ACC112 (cell line): ENCODE measurements at regions not wholly inside any gene's neighbourhood (a gene's known extent, or its start where the extent isn't known, plus 50 kb on each side); places are given as distances from the start of the nearest gene placed in this dataset.

Source experiments
- H2AFZ ChIP-seq: fragments of 200-600 bp; sonication (generic); one replicate; pipeline ENCODE4 v1.6.0; 2017; ENCODE audit warnings: antibody characterized with exemption, low read length; ENCODE audit not compliant: unreplicated experiment
- H3K27ac ChIP-seq: fragments of 200-600 bp; sonication (generic); 2 replicates; pipeline ENCODE4 v1.5.1; 2014; ENCODE audit warnings: low read depth, mild to moderate bottlenecking, antibody characterized with exemption, low read length, moderate library complexity
- H3K27me3 ChIP-seq: fragments of 200-600 bp; sonication (generic); 2 replicates; pipeline ENCODE4 v1.6.1; 2014; ENCODE audit warnings: mild to moderate bottlenecking, antibody characterized with exemption, low read length, moderate library complexity, mixed read lengths; ENCODE audit not compliant: insufficient read depth
- H3K36me3 ChIP-seq: fragments of 200-600 bp; sonication (generic); 2 replicates; pipeline ENCODE4 v1.6.1; 2016; ENCODE audit warnings: mild to moderate bottlenecking, antibody characterized with exemption, low read length, moderate library complexity, mixed read lengths; ENCODE audit not compliant: insufficient read depth
- H3K4me1 ChIP-seq: fragments of 200-600 bp; sonication (generic); one replicate; pipeline ENCODE4 v1.6.1; 2016; ENCODE audit warnings: low read length, mixed read lengths; ENCODE audit not compliant: insufficient read depth, unreplicated experiment, control insufficient read depth
- H3K4me3 ChIP-seq: fragments of 200-600 bp; sonication (generic); 2 replicates; pipeline ENCODE4 v1.5.1; 2014; ENCODE audit warnings: mild to moderate bottlenecking, low read depth, low read length
- H3K79me2 ChIP-seq: fragments of 200-600 bp; sonication (generic); one replicate; pipeline ENCODE4 v1.6.0; 2016; ENCODE audit warnings: low read length; ENCODE audit not compliant: control insufficient read depth, unreplicated experiment, insufficient read depth

GRCh38 chr6:133101790-133102189 lies 139.4 kb upstream of the EYA4 start:
- no peaks in the 10 kb centered on the region for H3K36me3 ChIP-seq
- no peaks in the 10 kb centered on the region for H3K27me3 ChIP-seq
- no peak overlapping the region for H3K4me3 ChIP-seq

GRCh38 chr6:133106934-133107333 lies 134.2 kb upstream of the EYA4 start:
- peaks cover 9% of the 10 kb centered on the region for H3K27me3 ChIP-seq
- H3K36me3 ChIP-seq = no peaks in the 10 kb centered on the region
- H3K27ac ChIP-seq = no peak overlapping the region
- no peak overlapping the region for H2AFZ ChIP-seq
- H3K4me1 ChIP-seq = no peaks in the 10 kb centered on the region
- H3K4me3 ChIP-seq = no peak overlapping the region
- H3K79me2 ChIP-seq = no peaks in the 10 kb centered on the region

More at GRCh38 chr6:133101790-133102189, 139.4 kb upstream of the EYA4 start:
- Histone ChIP-seq H2AFZ (no peak overlapping the region), H3K4me1 (peaks cover 20% of the 10 kb centered on the region), H3K27ac (no peak overlapping the region), H3K79me2 (no peaks in the 10 kb centered on the region)

- no peaks in the 10 kb centered on the region for H3K4me1 ChIP-seq
Measured at GRCh38 chr6:133108419-133108818, 132.7 kb upstream of the EYA4 start.

GRCh38 chr6:133114973-133115372 lies 126.2 kb upstream of the EYA4 start:
- H3K27me3 ChIP-seq = peaks cover 3% of the 10 kb centered on the region; the same call in 1 of the 2 replicates
- no peak overlapping the region for H2AFZ ChIP-seq
- H3K4me1 ChIP-seq = no peaks in the 10 kb centered on the region
- H3K27ac ChIP-seq = no peak overlapping the region
- H3K4me3 ChIP-seq = no peak overlapping the region
- H3K36me3 ChIP-seq = no peaks in the 10 kb centered on the region
- no peaks in the 10 kb centered on the region for H3K79me2 ChIP-seq

More at GRCh38 chr6:133108419-133108818, 132.7 kb upstream of the EYA4 start:
- Histone ChIP-seq H3K27ac (no peak overlapping the region), H3K4me3 (no peak overlapping the region), H2AFZ (no peak overlapping the region), H3K79me2 (no peaks in the 10 kb centered on the region), H3K27me3 (peaks cover 9% of the 10 kb centered on the region), H3K36me3 (no peaks in the 10 kb centered on the region)

GRCh38 chr6:133115946-133116345 lies 125.2 kb upstream of the EYA4 start:
- Histone ChIP-seq H3K4me3 (no peak overlapping the region), H2AFZ (no peak overlapping the region), H3K27me3 (peaks cover under 1% of the 10 kb centered on the region; the same call in 1 of the 2 replicates), H3K4me1 (no peaks in the 10 kb centered on the region), H3K79me2 (no peaks in the 10 kb centered on the region), H3K36me3 (no peaks in the 10 kb centered on the region), H3K27ac (no peak overlapping the region)

GRCh38 chr6:133128191-133128590 lies 113.0 kb upstream of the EYA4 start:
- H3K27me3 ChIP-seq = no peaks in the 10 kb centered on the region
- no peaks in the 10 kb centered on the region for H3K4me1 ChIP-seq
- no peaks in the 10 kb centered on the region for H3K79me2 ChIP-seq
- H3K27ac ChIP-seq = no peak overlapping the region
- no peak overlapping the region for H3K4me3 ChIP-seq
- H2AFZ ChIP-seq = no peak overlapping the region
- H3K36me3 ChIP-seq = no peaks in the 10 kb centered on the region

- Histone ChIP-seq H3K4me3 (no peak overlapping the region), H3K27ac (no peak overlapping the region), H3K79me2 (no peaks in the 10 kb centered on the region)
Measured at GRCh38 chr6:133129556-133129955, 111.6 kb upstream of the EYA4 start.

GRCh38 chr6:133130863-133131262 lies 110.3 kb upstream of the EYA4 start:
- H3K4me1 ChIP-seq = no peaks in the 10 kb centered on the region
- H3K4me3 ChIP-seq = no peak overlapping the region
- no peak overlapping the region for H2AFZ ChIP-seq
- H3K79me2 ChIP-seq = no peaks in the 10 kb centered on the region
- no peaks in the 10 kb centered on the region for H3K36me3 ChIP-seq
- H3K27ac ChIP-seq = no peak overlapping the region
- no peaks in the 10 kb centered on the region for H3K27me3 ChIP-seq

More at GRCh38 chr6:133129556-133129955, 111.6 kb upstream of the EYA4 start:
- Histone ChIP-seq H3K36me3 (no peaks in the 10 kb centered on the region), H3K4me1 (no peaks in the 10 kb centered on the region), H3K27me3 (no peaks in the 10 kb centered on the region), H2AFZ (no peak overlapping the region)

- H3K4me1 ChIP-seq = no peaks in the 10 kb centered on the region
- no peaks in the 10 kb centered on the region for H3K36me3 ChIP-seq
- no peak overlapping the region for H3K4me3 ChIP-seq
- H3K27ac ChIP-seq = no peak overlapping the region
- no peaks in the 10 kb centered on the region for H3K79me2 ChIP-seq
- no peaks in the 10 kb centered on the region for H3K27me3 ChIP-seq
- H2AFZ ChIP-seq = no peak overlapping the region
Measured at GRCh38 chr6:133131621-133132465, 109.3 kb upstream of the EYA4 start.

- Histone ChIP-seq H3K4me3 (no peak overlapping the region), H3K27me3 (no peaks in the 10 kb centered on the region), H3K36me3 (no peaks in the 10 kb centered on the region), H3K27ac (no peak overlapping the region), H3K4me1 (no peaks in the 10 kb centered on the region), H2AFZ (no peak overlapping the region), H3K79me2 (no peaks in the 10 kb centered on the region)
Measured at GRCh38 chr6:133132466-133132971, 108.6 kb upstream of the EYA4 start.
